Neural cell (in vitro differentiated cells): ENCODE measurements at regions not wholly inside any gene's neighbourhood (a gene's known extent, or its start where the extent isn't known, plus 50 kb on each side); places are given as distances from the start of the nearest gene placed in this dataset.
"Not testable (repeated sequence)": the region's sequence is repeated elsewhere in the genome, so short reads cannot be mapped to it uniquely, and the experiment has no call there.

ENCODE experiments used
- EP300 ChIP-seq: fragments of 450-650 bp; conservative IDR thresholded peaks from 2 replicates; pipeline ENCODE4 v1.6.1; 2014; ENCODE audit warnings: antibody characterized with exemption, mild to moderate bottlenecking, moderate library complexity; ENCODE audit not compliant: poor library complexity, severe bottlenecking
- EZH2 ChIP-seq: fragments of 200-600, 300-800 bp; shearing (Covaris generic), sonication (generic); IDR thresholded peaks from 2 replicates; pipeline ENCODE4 v1.6.1; 2014; ENCODE audit warnings: antibody characterized with exemption, low read length, borderline replicate concordance, mild to moderate bottlenecking; ENCODE audit not compliant: insufficient read depth, poor library complexity, severe bottlenecking
- POLR2AphosphoS5 ChIP-seq: IDR thresholded peaks from 2 replicates; pipeline ENCODE4 v1.6.1; 2012
- SMC3 ChIP-seq: fragments of 450-650 bp; conservative IDR thresholded peaks from 2 replicates; pipeline ENCODE4 v1.6.1; 2014; ENCODE audit warnings: antibody characterized with exemption, mild to moderate bottlenecking, moderate library complexity; ENCODE audit not compliant: poor library complexity
- TAF1 ChIP-seq: IDR thresholded peaks from 2 replicates; pipeline ENCODE4 v1.6.1; 2012; ENCODE audit warnings: low read depth
- TF ChIP-seq, protein P1 (sequence below): fragments of 450-650 bp; IDR thresholded peaks from 2 replicates; pipeline ENCODE4 v1.5.1; 2014; ENCODE audit warnings: antibody characterized with exemption, mild to moderate bottlenecking, moderate library complexity; ENCODE audit not compliant: poor library complexity, severe bottlenecking
- TF ChIP-seq, protein P2 (sequence below): IDR thresholded peaks from 2 replicates; pipeline ENCODE4 v1.6.1; 2012; ENCODE audit warnings: borderline replicate concordance

DNA sequence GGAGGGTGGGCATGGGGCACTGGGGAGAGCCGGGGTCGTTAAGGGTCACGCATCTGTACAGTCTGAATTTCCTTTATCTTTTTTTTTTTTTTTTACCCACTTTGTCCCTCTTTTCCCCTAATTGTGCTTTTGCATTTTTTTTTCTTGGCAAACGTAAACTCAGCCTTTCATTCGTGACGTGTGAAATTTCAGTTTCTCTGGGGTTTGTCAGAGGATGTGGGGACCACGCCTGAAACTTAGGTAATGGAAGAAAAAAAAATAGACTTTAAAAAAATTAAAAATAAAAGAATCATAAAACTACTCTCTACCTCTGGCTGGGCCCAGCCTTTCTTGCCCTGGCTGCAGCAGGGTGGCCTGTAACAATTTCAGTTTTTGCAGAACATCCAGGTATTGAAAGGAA lies 68.3 kb upstream of the ZNF658 start:
- TF ChIP-seq SMC3, EZH2, POLR2AphosphoS5, TAF1, EP300: not testable (repeated sequence)
- TF ChIP-seq, protein P1, sequence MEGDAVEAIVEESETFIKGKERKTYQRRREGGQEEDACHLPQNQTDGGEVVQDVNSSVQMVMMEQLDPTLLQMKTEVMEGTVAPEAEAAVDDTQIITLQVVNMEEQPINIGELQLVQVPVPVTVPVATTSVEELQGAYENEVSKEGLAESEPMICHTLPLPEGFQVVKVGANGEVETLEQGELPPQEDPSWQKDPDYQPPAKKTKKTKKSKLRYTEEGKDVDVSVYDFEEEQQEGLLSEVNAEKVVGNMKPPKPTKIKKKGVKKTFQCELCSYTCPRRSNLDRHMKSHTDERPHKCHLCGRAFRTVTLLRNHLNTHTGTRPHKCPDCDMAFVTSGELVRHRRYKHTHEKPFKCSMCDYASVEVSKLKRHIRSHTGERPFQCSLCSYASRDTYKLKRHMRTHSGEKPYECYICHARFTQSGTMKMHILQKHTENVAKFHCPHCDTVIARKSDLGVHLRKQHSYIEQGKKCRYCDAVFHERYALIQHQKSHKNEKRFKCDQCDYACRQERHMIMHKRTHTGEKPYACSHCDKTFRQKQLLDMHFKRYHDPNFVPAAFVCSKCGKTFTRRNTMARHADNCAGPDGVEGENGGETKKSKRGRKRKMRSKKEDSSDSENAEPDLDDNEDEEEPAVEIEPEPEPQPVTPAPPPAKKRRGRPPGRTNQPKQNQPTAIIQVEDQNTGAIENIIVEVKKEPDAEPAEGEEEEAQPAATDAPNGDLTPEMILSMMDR = not testable (repeated sequence)
- TF ChIP-seq, protein P2, sequence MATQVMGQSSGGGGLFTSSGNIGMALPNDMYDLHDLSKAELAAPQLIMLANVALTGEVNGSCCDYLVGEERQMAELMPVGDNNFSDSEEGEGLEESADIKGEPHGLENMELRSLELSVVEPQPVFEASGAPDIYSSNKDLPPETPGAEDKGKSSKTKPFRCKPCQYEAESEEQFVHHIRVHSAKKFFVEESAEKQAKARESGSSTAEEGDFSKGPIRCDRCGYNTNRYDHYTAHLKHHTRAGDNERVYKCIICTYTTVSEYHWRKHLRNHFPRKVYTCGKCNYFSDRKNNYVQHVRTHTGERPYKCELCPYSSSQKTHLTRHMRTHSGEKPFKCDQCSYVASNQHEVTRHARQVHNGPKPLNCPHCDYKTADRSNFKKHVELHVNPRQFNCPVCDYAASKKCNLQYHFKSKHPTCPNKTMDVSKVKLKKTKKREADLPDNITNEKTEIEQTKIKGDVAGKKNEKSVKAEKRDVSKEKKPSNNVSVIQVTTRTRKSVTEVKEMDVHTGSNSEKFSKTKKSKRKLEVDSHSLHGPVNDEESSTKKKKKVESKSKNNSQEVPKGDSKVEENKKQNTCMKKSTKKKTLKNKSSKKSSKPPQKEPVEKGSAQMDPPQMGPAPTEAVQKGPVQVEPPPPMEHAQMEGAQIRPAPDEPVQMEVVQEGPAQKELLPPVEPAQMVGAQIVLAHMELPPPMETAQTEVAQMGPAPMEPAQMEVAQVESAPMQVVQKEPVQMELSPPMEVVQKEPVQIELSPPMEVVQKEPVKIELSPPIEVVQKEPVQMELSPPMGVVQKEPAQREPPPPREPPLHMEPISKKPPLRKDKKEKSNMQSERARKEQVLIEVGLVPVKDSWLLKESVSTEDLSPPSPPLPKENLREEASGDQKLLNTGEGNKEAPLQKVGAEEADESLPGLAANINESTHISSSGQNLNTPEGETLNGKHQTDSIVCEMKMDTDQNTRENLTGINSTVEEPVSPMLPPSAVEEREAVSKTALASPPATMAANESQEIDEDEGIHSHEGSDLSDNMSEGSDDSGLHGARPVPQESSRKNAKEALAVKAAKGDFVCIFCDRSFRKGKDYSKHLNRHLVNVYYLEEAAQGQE = not testable (repeated sequence)
